ENCODE measurements at regions not wholly inside any gene's neighbourhood (a gene's known extent, or its start where the extent isn't known, plus 50 kb on each side); places are given as distances from the start of the nearest gene placed in this dataset.
"Not testable (repeated sequence)": the region's sequence is repeated elsewhere in the genome, so short reads cannot be mapped to it uniquely, and the experiment has no call there.

GRCh38 chr4:92014067-92014466 is 289.7 kb upstream of the GRID2 start:
- DNase-seq = no peak

- DNase-seq = no peak
Measured at GRCh38 chr4:92021203-92021602, 282.6 kb upstream of the GRID2 start.

- DNase-seq = no peak
Measured at GRCh38 chr4:92021788-92022187, 282.0 kb upstream of the GRID2 start.

- not testable (repeated sequence) for DNase-seq
Measured at GRCh38 chr4:92028830-92029229, 274.9 kb upstream of the GRID2 start.

- no peak for DNase-seq
Measured at GRCh38 chr4:92031825-92032224, 271.9 kb upstream of the GRID2 start.

GRCh38 chr4:92035666-92036065 is 268.1 kb upstream of the GRID2 start:
- DNase-seq = no peak

GRCh38 chr4:92045718-92046117 is 258.0 kb upstream of the GRID2 start:
- no peak for DNase-seq

GRCh38 chr4:92047209-92047875 is 256.4 kb upstream of the GRID2 start:
- no peak for DNase-seq

- DNase-seq = no peak
Measured at GRCh38 chr4:92050875-92051274, 252.9 kb upstream of the GRID2 start.

- no peak for DNase-seq
Measured at GRCh38 chr4:92059615-92060014, 244.2 kb upstream of the GRID2 start.

GRCh38 chr4:92060333-92060732 is 243.4 kb upstream of the GRID2 start:
- no peak for DNase-seq

GRCh38 chr4:92064574-92064973 is 239.2 kb upstream of the GRID2 start:
- no peak for DNase-seq

GRCh38 chr4:92066485-92066884 is 237.3 kb upstream of the GRID2 start:
- DNase-seq = no peak

GRCh38 chr4:92071587-92071986 is 232.2 kb upstream of the GRID2 start:
- no peak for DNase-seq

GRCh38 chr4:92074839-92075238 is 228.9 kb upstream of the GRID2 start:
- DNase-seq = no peak

- DNase-seq = no peak
Measured at GRCh38 chr4:92090887-92091286, 212.9 kb upstream of the GRID2 start.

- no peak for DNase-seq
Measured at GRCh38 chr4:92091335-92091734, 212.4 kb upstream of the GRID2 start.

- no peak for DNase-seq
Measured at GRCh38 chr4:92099861-92100260, 203.9 kb upstream of the GRID2 start.

- no peak for DNase-seq
Measured at GRCh38 chr4:92100975-92101374, 202.8 kb upstream of the GRID2 start.

- DNase-seq = no peak
Measured at GRCh38 chr4:92101737-92102172, 202.0 kb upstream of the GRID2 start.

GRCh38 chr4:92104506-92104905 is 199.3 kb upstream of the GRID2 start:
- DNase-seq = no peak

- no peak for DNase-seq
Measured at GRCh38 chr4:92106816-92107215, 196.9 kb upstream of the GRID2 start.

GRCh38 chr4:92111493-92111892 is 192.3 kb upstream of the GRID2 start:
- DNase-seq = no peak

- no peak for DNase-seq
Measured at GRCh38 chr4:92112805-92113204, 191.0 kb upstream of the GRID2 start.

GRCh38 chr4:92120810-92121498 is 182.8 kb upstream of the GRID2 start:
- DNase-seq = no peak

All from cerebellar nuclear complex (tissue), 1 donor.